ENCODE measurements at regions not wholly inside any gene's neighbourhood (a gene's known extent, or its start where the extent isn't known, plus 50 kb on each side); places are given as distances from the start of the nearest gene placed in this dataset.
"Not testable (repeated sequence)": the region's sequence is repeated elsewhere in the genome, so short reads cannot be mapped to it uniquely, and the experiment has no call there.

- peak; percentile 92 for DNase-seq
These were observed 2695.0 kb upstream of the DEFB115 start for GRCh38 chr20:28562510-28562898.

DNA sequence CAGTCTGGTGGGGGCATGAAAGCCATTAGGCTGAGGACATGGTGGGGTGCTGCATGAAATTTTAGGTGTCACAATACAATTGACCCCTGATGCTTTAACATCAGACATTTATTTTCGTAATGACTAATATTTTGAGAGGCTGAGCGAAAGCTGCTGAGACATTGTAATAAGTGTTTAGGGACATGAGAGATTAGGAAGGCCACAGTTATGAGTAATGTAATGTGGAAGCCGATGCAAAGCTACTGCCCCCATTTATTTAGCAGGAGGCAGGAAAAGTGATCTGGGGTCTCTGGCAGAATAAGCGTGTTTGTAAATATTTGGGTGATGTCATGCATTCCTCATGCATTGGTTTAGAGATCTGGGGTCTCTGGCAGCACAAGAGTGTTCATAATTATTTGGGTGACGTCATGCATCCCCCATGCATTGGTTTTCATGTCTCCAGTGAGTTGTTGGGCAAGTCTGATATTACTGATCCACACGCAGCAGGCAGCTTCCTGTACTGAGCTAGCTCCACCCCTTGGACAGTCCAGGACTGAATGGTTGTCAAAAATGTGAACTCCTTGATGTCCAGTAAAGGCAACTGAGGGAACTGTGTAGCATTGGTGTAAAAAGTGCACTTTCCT, 2694.5 kb upstream of the DEFB115 start:
- DNase-seq = peak; percentile 95

- DNase-seq = not testable (repeated sequence)
These were observed 2693.4 kb upstream of the DEFB115 start for GRCh38 chr20:28564024-28564423.

GRCh38 chr20:28564688-28565463, 2692.6 kb upstream of the DEFB115 start:
- not testable (repeated sequence) for DNase-seq

DNA sequence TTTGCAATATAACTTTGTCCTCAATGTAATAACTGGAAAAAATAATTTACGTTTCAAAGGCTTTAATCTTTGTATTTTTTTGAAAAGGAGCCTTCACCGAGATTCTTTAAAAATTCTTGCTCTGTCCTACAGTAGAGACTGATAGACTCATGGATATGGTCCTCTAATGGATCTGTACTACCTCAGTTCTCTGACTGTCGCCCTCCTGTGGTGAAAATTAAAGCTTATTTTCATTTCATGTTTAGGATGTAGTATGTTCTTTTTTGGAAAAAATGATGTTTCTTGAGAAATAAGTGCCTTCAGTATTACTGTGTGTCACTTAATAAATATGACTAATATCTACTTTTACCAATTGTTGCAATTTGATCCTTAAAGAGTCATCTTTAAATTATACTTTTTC, 2681.5 kb upstream of the DEFB115 start:
- DNase-seq = not testable (repeated sequence)

GRCh38 chr20:28591680-28592079, 2665.8 kb upstream of the DEFB115 start:
- not testable (repeated sequence) for DNase-seq

DNA sequence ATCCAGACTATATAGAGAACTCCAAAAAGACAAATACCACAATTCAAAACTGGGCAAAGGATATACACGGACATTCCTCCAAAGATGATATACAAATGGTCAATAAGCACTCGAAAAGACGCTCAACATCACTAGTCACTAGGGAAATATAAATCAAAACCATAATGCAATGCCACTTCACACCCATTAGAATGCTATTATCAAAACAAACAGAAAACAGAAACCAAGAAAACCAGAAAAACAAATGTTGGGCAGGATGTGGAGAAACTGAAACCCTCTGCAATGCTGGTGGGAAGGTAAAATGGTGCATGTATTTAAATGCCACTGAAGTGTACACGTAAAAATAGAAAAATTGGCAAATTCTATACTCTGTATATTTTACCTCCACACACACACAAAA, 2664.1 kb upstream of the DEFB115 start:
- DNase-seq = not testable (repeated sequence)

- DNase-seq = peak; percentile 53
These were observed 2663.0 kb upstream of the DEFB115 start for GRCh38 chr20:28594476-28594875.

GRCh38 chr20:28602006-28602402, 2655.5 kb upstream of the DEFB115 start:
- not testable (repeated sequence) for DNase-seq

DNA sequence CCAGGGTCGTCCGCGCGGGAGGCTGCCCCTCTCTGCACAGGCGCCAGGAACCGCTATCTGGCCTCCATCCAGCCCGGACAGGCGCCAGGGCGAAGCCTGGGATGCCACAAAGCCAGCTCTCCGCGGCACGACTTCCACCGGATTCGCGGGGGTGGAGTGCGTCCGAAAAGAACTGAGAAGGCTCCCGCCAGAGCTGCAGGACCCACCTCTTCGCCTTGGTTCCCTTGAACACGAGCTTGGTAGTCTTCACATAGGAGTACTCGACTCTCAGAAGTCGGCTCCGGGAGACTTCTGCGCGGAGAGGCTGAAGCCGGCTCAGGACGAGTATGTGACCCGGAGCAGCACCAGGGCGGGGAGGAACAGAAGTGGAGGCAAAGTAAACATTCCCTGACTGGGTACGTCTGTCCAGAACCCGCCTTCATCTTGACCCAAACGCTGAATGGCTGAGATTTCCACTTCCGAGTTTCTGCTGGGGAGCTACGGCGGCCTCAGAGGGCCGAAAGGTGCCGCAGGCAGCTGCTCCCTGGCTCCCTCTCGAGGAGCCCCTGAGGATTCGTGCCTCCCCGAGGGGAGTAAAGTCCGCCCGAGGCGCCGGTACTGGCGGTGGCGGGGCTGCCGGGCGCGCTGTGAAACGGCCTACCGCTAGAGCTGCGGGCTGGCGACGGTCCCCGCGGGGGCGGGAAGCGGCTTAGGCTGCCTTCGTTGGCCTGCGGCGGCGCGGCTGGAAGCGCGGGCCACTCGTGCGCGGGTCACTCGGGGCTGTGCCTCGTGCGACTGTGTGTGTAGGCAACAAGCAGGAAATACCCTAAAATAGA, 2654.9 kb upstream of the DEFB115 start:
- DNase-seq = peak; percentile 95

DNA sequence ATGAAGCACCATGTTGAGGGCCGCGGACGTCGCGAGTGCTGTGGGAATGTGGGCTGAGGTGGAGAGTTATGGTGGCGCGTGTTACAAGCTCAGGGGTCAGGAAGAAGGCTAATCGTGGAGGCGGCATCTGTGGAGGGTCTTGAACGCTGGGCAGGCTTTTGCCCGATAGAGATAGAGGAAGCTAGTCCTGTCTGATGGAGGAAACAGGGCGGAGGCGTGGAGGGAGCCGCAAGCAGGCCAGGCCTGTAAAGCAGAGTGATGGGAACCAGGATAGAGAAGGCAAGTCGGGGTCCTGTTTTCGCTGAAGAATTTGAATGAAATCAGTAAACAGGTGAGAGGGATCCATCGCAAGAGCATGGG, 2654.3 kb upstream of the DEFB115 start:
- not testable (repeated sequence) for DNase-seq

- no peak for DNase-seq
These were observed 2641.1 kb upstream of the DEFB115 start for GRCh38 chr20:28616354-28616753.

DNA sequence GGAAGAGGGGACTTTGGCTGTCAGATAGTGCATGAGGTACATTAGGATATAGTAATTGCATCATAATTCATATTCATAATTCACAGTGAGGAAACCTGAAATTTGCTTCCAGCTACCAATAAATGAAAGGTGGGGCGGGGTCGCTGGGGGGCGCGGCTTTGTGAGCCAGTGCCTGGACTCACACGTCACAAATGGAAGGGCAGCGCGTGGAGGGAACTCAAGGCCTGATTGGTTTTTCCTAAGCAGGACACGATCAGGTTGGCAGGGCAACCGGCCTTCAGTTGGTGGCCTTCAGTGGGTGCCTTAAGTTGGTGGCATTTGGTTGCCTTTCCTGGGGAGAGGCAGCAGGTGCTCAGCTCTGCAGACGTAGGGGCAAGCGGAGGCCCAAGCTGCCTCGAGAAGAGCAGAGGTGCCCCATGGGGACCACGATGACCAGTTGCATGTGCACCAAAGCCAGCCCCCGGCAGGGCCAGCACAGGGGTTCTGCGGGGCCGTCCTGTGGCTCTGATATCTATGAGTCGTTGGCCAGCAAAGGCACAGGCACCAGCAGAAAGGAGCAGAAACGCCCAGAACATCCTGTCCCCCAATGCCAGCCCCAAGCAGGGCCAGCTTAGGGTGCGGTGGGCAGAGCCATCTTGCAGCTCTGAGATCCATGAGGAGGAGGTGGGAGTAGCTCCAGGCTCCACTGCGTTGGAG, 2637.4 kb upstream of the DEFB115 start:
- DNase-seq = not testable (repeated sequence)

DNA sequence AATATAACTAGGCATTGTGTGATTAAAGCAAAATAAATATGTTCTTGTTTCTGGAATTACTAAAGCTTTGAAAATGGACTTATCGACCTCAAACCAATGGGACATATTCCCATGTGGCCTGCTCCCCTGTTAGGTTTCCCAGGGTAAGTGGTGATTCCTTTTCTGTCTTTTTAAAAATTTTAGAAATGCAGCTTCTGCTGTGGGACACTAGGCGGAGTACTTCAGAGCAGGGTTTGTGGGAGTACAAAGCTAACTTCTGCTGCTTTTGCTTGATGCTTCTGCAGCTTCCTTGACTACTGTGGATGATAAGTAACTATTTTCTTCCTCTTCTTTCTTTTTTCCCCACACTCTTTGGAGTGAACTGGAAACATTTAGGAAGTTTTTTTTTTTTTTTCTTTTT, 2632.4 kb upstream of the DEFB115 start:
- not testable (repeated sequence) for DNase-seq

DNA sequence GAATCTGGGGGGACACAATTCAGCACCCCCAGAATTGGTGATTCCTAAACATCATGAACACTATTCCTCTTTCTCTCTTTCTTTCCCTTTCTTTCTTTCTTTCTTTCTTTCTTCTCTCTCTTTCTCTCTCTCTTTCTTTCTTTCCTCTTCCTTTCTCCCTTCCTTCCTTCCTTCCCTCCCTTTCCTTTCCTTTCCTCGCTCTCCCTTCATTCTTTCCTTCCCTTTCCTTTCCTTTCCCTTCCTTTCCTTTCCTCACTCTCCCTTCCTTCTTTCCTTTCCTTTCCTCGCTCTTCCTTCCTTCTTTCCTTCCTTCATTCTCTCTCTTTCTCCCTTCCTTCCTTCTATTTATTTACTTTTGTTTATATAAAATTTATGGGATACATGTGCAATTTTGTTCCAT, 2616.6 kb upstream of the DEFB115 start:
- DNase-seq = not testable (repeated sequence)
